CD4-positive, alpha-beta T cell treated with Interleukin-6 for 4 hours (primary cell): ENCODE measurements at regions not wholly inside any gene's neighbourhood (a gene's known extent, or its start where the extent isn't known, plus 50 kb on each side); places are given as distances from the start of the nearest gene placed in this dataset.
"Not testable (repeated sequence)": the region's sequence is repeated elsewhere in the genome, so short reads cannot be mapped to it uniquely, and the experiment has no call there.

ENCODE experiments used
- DNase-seq: peaks from one replicate; pipeline ENCODE4 v3.0.0-alpha.2; 2020; ENCODE audit warnings: mixed read lengths

- no peak for DNase-seq
Measured at GRCh38 chr2:203631068-203631757, 75.2 kb upstream of the CD28 start.

GRCh38 chr2:203636588-203637470 is 69.6 kb upstream of the CD28 start:
- DNase-seq: no peak

GRCh38 chr2:203637471-203638167 is 68.8 kb upstream of the CD28 start:
- DNase-seq: no peak

GRCh38 chr2:203641865-203642264 is 64.6 kb upstream of the CD28 start:
- not testable (repeated sequence) for DNase-seq

GRCh38 chr2:203642841-203643240 is 63.6 kb upstream of the CD28 start:
- DNase-seq: not testable (repeated sequence)

- DNase-seq: no peak
Measured at GRCh38 chr2:203645831-203646230, 60.6 kb upstream of the CD28 start.

- no peak for DNase-seq
Measured at GRCh38 chr2:203646266-203646864, 60.1 kb upstream of the CD28 start.

- no peak for DNase-seq
Measured at GRCh38 chr2:203646961-203647360, 59.5 kb upstream of the CD28 start.

- DNase-seq: no peak
Measured at GRCh38 chr2:203647579-203647978, 58.9 kb upstream of the CD28 start.

GRCh38 chr2:203648273-203648672 is 58.2 kb upstream of the CD28 start:
- DNase-seq: no peak

GRCh38 chr2:203649176-203649814 is 57.1 kb upstream of the CD28 start:
- no peak for DNase-seq

- DNase-seq: peak; percentile 12
Measured at GRCh38 chr2:203650860-203651613, 55.4 kb upstream of the CD28 start.

GRCh38 chr2:203651621-203652020 is 54.8 kb upstream of the CD28 start:
- no peak for DNase-seq

GRCh38 chr2:203654826-203655225 is 51.6 kb upstream of the CD28 start:
- no peak for DNase-seq

- DNase-seq: peak; percentile 22
Measured at GRCh38 chr2:203656522-203657287, 49.7 kb upstream of the CD28 start.
